HG02852 (cell line): ENCODE measurements at regions not wholly inside any gene's neighbourhood (a gene's known extent, or its start where the extent isn't known, plus 50 kb on each side); places are given as distances from the start of the nearest gene placed in this dataset.
A peak's percentile ranks its signal among the peaks of the same experiment; 100 is the strongest.
"Not testable (repeated sequence)": the region's sequence is repeated elsewhere in the genome, so short reads cannot be mapped to it uniquely, and the experiment has no call there.

Source experiments
- ATAC-seq: cut with Tn5 transposase; IDR thresholded peaks from one replicate; pipeline ENCODE4 v1.9.1; 2021; ENCODE audit warnings: mild to moderate bottlenecking, moderate library complexity; ENCODE audit not compliant: unreplicated experiment

DNA sequence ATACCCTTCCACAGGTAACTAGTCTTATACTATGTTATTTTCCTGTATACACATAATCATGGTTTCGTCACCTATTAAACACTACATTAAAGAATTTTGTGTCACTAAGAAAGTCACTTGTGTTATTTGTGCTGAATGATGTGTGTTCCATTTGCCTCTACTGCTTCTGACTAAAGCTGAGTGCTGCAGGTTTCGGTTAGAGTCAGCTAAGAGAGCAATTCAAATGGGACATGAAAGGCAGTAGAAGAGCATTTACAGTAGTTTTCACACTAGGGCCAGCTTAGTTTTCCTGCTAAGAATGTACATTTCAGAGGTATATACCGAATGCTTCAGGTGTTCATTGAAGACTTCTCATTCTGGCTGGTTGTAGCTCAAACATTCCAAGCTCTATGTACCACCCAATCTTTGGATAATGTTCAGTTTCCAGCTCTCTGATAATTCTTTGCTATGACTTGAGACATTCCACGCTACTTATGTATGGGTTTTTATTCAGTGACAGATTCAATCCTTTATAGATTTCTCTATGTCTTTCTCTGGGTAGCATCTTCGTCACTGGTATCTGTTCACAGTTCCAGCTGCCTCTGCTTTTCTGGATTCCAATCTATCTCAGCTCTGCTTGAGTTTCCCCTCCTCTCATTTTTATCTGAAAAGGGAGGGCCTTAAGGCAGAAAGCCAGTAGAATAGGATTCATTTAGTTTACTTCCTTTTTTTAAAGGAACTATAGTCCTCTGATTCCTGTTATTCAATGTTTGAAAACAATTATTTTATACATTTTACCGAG is 164.4 kb downstream of the CXXC4 start:
- ATAC-seq, result peak; percentile 64

DNA sequence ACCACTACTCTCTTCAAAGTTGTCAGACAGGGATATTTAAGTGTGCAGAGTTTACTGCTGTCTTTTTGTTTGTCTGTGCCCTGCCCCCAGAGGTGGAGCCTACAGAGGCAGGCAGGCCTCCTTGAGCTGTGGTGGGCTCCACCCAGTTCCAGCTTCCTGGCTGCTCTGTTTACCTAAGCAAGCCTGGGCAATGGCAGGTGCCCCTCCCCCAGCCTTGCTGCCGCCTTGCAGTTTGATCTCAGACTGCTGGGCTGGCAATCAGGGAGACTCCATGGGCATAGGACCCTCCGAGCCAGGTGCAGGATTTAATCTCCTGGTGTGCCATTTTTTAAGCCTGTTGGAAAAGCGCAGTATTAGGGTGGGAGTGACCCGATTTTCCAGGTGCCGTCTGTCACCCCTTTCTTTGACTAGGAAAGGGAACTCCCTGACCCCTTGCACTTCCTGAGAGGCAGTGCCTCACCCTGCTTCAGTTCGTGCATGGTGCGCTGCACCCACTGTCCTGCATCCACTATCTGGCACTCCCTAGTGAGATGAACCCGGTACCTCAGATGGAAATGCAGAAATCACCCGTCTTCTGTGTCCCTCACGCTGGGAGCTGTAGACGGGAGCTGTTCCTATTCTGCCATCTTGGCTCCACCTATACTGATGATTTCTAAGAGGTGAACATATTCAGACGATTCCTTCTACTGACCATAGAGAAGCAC is 167.6 kb downstream of the CXXC4 start:
- ATAC-seq, result not testable (repeated sequence)

DNA sequence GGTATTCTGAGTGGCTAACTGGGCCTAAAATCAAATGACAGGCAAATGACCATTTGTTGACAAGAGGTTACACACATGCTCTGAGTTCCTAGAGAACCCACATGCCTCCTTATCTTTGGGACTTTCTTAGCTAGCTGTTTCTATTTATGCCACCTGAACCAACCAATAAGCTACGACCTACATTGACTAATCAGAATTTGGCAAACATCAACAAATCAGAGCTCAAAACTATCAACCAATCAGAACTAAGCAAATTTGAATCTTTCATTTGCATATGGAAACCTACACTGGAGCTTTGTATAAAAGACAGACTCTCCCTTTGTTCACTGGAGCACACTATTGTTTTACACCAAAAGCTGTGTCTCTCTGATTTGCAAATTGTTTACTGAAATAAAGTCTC is 192.0 kb downstream of the CXXC4 start:
- ATAC-seq, result no peak

DNA sequence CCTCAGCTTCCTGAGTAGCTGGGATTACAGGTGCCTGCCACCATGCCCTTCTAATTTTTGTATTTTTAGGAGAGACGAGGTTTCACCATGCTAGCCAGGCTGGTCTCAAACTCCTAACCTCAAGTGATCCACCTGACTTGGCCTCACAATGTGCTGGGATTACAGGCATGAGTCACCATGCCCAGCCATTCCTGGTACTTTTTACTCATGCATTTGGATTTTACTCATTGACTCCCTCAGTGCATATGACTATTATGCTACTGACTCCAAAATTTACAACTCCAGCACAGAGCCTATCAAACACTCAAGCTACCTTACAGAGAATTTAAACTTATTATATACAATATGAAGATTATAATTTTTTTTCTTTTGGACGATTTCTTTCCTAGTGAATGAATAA is 199.9 kb downstream of the CXXC4 start:
- ATAC-seq, result no peak

DNA sequence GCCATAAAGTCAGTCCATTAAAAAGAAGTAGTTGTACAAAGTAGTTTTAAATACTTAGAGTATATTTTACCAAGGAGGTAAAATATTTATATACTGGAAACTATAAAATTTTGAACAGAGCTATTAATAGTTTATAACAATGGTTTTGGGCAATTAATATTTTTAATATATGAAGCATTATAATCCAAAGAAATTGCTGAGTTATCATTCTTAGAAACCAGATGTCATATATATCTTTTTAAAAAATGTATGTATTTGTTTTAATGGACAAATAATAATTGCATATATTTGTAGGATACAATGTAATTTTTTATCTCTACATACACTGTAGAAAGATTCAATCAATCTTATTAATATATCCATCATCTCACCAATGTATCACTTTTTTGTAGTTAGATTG is 207.8 kb downstream of the CXXC4 start:
- no peak for ATAC-seq

DNA sequence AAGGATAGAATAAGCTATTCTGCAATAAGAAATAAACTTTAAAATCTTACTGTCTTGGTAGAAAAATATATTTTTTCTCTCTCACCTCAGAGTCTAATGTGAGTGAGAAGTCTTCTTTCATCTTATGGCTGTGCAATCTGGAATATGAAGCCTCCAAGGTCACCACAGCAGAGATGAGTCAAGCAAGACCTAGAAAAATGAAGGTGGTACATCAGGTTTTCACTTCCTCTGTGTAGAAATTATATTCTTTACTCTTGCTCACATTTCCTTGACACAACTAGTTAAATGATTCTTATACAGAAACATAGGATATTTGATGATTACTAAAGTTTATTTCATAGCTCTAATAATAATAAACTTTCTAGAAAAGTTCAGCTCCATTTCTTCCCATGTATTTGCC is 211.4 kb downstream of the CXXC4 start:
- ATAC-seq, result no peak

DNA sequence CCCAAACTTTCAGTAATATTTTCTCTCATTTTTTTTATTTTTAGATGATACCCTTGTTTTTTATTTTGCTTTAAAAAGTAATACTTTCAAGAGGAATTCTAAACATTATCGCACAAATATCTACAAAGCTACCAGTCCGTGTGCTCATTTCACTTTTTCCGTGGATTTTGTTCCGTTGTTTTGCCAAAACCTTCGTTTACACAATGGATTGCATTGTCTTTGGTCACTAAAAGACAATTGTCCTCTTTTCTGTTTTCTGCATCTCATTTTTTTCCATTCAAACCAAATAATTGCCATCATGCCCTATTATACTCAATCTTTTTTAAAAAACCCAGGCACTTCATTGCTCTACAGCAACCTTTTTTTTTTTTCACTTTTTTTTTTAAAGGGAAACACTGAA is 214.9 kb downstream of the CXXC4 start:
- no peak for ATAC-seq

DNA sequence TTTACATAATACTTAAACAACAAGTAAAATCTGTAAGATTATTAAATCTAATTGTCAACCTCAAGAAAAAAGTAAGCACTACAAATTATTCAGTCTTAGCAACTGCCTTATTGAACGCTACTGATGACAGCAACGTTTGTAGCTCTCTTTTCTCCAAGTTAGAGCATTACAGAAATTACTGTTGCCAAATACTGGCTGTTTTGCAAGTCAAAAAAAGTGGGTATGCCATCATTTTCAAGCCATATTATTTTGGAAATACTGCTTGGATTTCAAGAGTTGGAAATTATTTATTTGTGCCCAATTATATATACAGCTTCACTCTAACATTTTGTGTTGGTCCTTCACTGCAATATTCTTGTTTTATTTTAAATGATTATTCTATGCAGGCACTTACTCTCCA is 221.7 kb downstream of the CXXC4 start:
- no peak for ATAC-seq

DNA sequence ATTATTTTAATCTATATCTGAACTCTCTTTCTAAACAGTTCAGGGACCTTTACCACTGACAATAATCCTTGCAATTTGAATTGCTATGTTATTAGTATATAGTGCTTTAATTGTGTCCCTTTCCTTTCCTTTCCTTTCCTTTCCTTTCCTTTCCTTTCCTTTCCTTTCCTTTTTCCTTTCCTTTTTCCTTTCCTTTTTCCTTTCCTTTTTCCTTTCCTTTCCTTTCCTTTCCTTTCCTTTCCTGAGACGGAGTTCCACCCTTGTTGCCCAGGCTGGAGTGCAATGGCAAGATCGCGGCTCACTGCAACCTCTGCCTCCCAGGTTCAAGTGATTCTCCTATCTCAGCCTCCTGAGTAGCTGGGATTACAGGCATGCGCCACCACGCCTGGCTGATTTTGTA is 225.1 kb downstream of the CXXC4 start:
- not testable (repeated sequence) for ATAC-seq

DNA sequence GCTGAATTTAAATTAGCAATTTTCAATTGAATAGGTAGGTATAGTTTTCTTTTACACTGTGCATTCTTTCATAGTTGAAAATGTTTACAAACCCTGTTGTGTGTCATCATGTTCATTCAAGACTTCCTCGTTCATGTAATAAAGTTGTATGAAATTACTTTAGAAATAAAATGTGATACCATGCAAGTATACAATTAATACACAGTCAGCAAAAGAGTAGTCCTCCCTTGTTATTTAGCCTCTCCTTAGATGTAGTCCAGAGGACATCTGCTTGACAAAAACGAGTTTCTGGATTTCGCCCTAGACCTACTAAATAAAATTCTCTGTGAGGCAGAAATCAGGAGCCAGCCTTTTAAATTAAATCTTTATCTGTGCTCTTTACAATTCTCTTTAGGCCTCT is 231.6 kb downstream of the CXXC4 start:
- ATAC-seq, result no peak

DNA sequence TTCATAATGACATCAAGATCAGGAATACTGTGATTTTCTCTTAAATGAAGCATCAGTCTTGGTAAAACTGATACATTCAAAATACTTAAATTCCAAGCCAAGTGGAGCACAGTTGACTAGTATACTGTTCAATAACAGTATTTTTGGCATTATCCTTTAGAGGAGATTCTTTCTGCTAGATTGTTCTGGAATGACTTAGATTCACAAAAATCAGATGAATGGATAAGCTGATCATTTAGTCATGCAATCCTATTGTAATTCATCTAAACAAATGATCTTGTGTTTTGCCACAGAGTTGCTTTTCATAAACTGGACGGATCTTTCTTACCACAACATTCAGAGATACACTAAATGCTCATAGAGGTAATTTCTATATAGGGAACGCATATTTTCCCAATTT is 232.0 kb downstream of the CXXC4 start:
- ATAC-seq, result no peak

DNA sequence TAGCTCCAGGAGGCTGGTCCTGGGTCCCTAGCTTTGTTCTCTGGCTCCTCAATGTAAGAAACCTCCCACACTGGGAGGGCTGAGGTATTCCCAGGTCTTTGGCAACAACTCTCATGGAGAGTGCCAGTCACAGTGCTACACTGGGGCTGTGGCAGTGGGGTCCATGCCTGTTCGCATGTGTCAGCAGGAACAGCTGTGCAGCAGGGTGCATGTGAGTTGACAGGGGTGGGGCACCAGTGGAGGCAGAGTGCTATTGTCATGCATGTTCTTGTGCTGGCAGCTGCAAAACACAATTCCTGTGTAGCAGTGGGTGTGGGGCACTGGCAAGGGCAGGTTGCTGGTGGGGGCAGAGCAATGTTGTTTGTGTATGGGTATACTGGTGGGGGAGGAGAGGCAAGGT is 246.0 kb downstream of the CXXC4 start:
- ATAC-seq, result no peak

DNA sequence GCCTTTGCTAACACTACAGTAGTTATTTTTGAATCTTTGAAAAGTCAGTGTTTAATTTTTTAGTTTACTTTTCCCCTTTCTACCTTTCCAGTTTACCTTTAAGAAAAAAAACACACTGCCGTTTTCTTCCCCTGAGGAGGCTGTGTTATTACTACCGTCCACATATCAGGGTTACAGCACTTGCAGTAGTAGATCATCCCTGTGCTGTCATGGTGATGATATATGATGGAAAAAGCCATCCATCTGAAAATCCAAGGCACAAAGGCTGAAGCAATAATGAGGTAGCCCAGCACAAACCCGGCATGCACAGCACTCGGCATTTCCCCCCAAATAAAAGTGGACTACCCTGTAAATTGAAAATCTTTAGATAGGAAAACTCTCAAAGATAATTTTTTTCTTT is 258.7 kb downstream of the CXXC4 start:
- ATAC-seq, result no peak

DNA sequence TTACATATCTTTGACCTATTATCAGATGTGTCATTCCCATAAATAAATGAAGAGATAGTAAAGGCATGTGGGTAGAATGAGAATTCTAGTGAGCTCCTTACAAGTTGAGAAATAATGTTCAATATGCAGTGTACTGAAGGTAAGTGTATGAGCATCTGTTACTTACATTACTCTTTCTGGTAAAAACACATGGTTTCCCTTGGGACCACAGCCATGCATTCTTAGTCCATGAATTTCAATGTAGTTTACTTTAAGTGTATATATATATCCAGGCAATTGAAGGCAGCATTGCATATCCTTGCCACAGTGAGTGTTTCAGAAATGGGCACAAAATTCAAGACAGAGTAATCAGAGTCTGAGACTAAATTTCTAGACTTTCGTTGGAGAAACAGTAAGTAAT is 277.2 kb downstream of the CXXC4 start:
- ATAC-seq, result no peak

DNA sequence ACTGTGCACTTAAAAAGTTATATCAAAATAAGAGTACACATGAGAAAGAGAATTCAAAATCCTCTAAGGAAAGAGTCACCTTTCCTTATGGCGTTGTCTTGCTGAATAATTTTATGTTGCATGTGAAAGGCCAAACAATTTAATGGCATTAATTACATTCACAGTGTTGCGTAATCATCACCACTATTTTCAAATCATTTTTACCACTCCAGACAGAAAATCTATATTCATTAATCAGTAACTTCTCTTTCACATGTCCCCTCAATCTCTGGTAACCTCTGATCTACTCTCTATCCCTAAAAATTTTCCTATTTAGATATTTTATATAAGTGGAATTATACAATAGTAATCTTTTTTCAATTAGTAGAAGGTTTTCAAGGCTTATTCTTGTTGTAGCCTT is 283.0 kb downstream of the CXXC4 start:
- ATAC-seq, result no peak

DNA sequence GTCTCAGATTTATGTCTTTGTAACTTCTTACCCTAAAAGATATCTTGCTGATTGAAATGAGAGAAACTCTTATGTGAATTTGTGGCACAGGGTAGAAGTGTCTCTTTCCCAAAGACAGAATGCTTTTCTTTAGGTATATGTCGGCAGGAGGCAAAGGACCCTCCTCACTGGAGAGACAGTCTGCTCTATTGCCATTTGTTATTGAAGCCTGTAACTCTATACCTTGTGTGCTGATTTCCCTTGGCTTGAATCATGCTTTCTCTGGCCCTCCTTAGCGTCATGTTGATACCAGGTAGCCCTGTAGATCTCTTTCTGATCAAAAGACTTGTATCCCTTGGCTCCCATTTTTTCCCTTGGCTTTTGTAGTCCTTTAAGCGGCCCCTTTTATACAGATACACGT is 284.3 kb downstream of the CXXC4 start:
- no peak for ATAC-seq

DNA sequence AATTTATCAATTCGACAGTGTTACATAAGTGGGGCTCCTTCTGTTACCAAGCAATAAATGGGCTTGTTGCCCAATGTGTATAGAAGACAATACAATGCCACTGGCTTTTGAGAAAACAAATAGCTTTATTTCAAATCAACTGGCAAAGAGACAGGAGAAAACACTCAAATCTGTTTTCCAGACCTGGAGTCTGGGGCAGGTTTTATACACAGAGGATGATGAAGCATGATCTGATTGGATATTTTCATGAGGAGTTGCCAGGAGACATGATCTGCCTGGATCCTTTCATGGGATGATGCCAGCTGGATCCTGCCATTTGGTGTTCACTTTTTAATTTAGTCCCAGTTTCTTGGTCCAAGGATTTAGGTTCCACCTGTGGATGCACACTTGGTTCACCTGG is 287.9 kb downstream of the CXXC4 start:
- ATAC-seq, result no peak

DNA sequence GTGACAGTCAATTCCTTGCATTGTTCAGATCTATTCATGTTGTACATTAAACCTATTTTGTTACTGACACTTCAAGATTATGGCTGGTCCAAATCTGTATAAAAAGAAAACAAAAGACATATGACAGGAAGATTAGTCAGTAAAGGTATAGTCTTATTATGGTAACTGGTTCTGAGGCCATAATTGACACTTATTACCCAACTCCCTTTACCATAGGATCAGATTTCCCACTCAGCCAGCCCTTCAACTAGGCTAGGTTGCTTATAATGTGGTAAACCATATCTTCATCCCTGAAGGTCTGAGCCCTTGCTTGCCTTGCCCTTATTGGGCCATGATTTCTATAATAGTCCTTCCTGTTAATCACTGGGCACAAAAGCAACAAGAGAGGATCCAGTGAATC is 289.6 kb downstream of the CXXC4 start:
- ATAC-seq, result no peak

DNA sequence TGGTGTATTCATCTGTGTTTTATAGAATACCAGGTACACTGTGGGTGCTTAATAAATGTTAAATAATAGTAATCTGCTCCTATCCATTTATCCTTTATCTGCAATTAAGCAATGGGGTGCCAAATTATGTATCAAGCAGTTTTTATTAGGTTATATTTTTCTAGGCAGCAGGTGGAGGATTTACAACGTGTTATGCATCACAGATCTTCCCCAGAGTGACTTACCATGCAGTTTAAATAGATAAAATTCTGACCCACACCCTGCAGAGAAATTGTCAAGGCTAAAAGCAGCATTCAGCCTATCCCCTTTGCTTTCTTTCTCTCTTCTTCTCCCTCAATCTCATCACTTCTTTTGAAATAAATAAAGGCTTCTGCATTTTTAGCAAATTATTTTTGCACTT is 306.4 kb downstream of the CXXC4 start:
- ATAC-seq, result no peak

DNA sequence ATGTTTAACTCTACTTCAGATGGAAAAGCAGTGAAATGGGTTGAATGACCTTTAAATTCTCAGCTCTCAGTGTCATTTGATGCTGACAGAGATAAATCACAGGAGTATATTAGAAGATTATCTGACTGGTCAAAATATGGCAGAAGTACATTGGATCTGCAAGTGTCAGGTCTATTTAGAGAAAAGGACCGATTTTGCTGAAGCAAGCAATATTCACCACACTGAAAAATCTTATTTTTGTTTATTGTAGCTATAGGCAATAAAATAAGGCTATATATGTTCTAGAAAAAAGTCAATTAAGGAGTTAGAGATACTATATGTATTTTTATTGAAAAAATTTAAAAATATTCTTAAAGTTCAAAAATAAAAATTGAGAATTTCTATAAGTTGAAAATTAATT is 325.3 kb downstream of the CXXC4 start:
- ATAC-seq, result no peak

DNA sequence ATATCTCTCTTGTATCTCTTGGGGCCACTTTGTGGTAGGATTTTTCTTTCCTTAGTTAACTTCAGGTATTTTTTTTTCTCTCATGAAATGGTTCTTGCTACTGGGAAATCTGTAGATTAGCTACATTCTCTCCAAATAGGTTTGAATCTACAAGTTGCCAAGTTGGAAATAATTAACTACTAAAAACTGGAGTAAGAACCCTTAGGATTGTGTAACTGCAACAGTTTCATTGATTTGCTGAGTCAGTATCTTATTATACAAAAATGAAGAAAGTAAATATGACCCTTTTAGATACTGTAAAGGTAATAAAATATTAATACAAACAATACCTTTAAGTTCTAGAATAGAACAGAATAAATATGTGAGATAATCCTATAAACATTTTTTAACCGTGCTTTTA is 327.9 kb downstream of the CXXC4 start:
- no peak for ATAC-seq

DNA sequence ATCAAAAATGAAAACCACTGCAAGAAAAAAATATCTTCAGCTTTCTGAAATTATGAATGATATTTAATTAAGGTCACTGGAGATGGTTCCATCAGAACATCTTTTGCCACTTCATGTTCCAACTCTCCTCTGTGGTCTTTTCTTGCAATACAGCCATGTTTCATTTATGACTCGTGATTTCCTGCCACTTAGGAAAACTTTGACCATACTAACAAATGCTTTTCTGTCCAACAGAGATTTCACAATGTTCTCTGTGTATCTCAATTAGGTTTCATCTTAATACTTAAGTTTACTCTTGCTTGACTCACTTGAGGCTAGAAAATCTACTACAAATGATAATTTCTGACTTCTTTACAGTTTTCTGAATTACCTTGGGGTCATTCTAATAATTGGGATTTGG is 330.9 kb downstream of the CXXC4 start:
- no peak for ATAC-seq

DNA sequence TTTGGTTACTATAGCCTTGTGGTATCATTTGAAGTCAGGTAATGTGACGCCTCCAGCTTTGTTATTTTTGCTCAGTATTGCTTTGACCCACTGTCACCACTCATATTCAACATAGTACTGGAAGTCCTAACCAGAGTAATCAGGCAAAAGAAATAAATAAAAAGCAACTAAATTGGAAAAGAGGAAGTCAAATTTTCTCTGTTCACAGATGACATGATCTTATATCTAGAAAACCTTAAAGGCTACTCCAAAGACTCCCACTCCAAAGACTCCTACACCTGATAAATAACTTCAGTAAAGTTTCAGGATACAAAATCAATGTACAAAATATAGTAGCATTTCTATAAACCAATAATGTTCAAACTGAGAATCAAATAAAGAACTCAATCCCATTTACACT is 348.6 kb downstream of the CXXC4 start:
- no peak for ATAC-seq
